NB4 (cell line): ENCODE measurements at regions not wholly inside any gene's neighbourhood (a gene's known extent, or its start where the extent isn't known, plus 50 kb on each side); places are given as distances from the start of the nearest gene placed in this dataset.

Source experiments
- DNase-seq: peaks from one replicate; pipeline ENCODE4 v3.0.0; 2010; ENCODE audit warnings: low read depth
- H3K4me3 ChIP-seq: one replicate; pipeline ENCODE4 v1.5.1; 2011; ENCODE audit warnings: mild to moderate bottlenecking, low read depth, low read length, moderate library complexity
- CTCF ChIP-seq: IDR thresholded peaks from one replicate; pipeline ENCODE4 v1.5.1; 2012; ENCODE audit warnings: low read depth, low read length
- MAX ChIP-seq: IDR thresholded peaks from 2 replicates; pipeline ENCODE4 v1.6.1; 2011; ENCODE audit warnings: low read depth, low read length
- MYC ChIP-seq: IDR thresholded peaks from 2 replicates; pipeline ENCODE4 v1.6.1; 2011; ENCODE audit warnings: low read depth, low read length
- POLR2A ChIP-seq: IDR thresholded peaks from 2 replicates; pipeline ENCODE4 v1.6.1; 2011; ENCODE audit warnings: mild to moderate bottlenecking; ENCODE audit not compliant: insufficient read length; ENCODE audit errors: extremely low read depth

GRCh38 chr13:33510350-33510970 is 224.9 kb upstream of the STARD13 start:
- H3K4me3 ChIP-seq: no peak overlapping the region
- TF ChIP-seq CTCF: no peak
- TF ChIP-seq MYC: no peak
- TF ChIP-seq MAX: no peak
- no peak for TF ChIP-seq POLR2A
- DNase-seq: no peak

- DNase-seq: no peak
- no peak for TF ChIP-seq MAX
- TF ChIP-seq MYC: no peak
- no peak for TF ChIP-seq CTCF
- no peak for TF ChIP-seq POLR2A
- no peak overlapping the region for H3K4me3 ChIP-seq
Observed at GRCh38 chr13:33512880-33513554, 227.5 kb upstream of the STARD13 start.

GRCh38 chr13:33514362-33514761 is 228.8 kb upstream of the STARD13 start:
- TF ChIP-seq CTCF: no peak
- TF ChIP-seq POLR2A: no peak
- TF ChIP-seq MYC: no peak
- no peak for TF ChIP-seq MAX
- no peak overlapping the region for H3K4me3 ChIP-seq
- no peak for DNase-seq

- no peak for TF ChIP-seq MAX
- no peak for TF ChIP-seq POLR2A
- no peak for TF ChIP-seq CTCF
- TF ChIP-seq MYC: no peak
- no peak overlapping the region for H3K4me3 ChIP-seq
- DNase-seq: no peak
Observed at GRCh38 chr13:33515146-33515545, 229.6 kb upstream of the STARD13 start.

- peak; percentile 15 for DNase-seq
- TF ChIP-seq CTCF (no peak), MYC (no peak), POLR2A (no peak), MAX (no peak)
Observed at GRCh38 chr13:33518452-33518851, 232.9 kb upstream of the STARD13 start.

More at GRCh38 chr13:33518452-33518851, 232.9 kb upstream of the STARD13 start:
- no peak overlapping the region for H3K4me3 ChIP-seq
